ENCODE measurements at regions not wholly inside any gene's neighbourhood (a gene's known extent, or its start where the extent isn't known, plus 50 kb on each side); places are given as distances from the start of the nearest gene placed in this dataset.

- TF ChIP-seq CTCF (IDR thresholded peaks at IDR 0.05; ENCODE audit: low read depth, low read length) = no peak
- DNase-seq (ENCODE audit: extremely low read depth, low read depth) = no peak
Observed at GRCh38 chr17:77378318-77379064, 237.7 kb downstream of the SEC14L1 start.

GRCh38 chr17:77379065-77379428, 238.3 kb downstream of the SEC14L1 start:
- no peak for TF ChIP-seq CTCF (IDR thresholded peaks at IDR 0.05; ENCODE audit: low read depth, low read length)
- DNase-seq (ENCODE audit: extremely low read depth, low read depth) = no peak

- TF ChIP-seq CTCF (IDR thresholded peaks at IDR 0.05; ENCODE audit: low read depth, low read length) = no peak
Observed at GRCh38 chr17:77379832-77380231, 239.1 kb downstream of the SEC14L1 start.

DNA sequence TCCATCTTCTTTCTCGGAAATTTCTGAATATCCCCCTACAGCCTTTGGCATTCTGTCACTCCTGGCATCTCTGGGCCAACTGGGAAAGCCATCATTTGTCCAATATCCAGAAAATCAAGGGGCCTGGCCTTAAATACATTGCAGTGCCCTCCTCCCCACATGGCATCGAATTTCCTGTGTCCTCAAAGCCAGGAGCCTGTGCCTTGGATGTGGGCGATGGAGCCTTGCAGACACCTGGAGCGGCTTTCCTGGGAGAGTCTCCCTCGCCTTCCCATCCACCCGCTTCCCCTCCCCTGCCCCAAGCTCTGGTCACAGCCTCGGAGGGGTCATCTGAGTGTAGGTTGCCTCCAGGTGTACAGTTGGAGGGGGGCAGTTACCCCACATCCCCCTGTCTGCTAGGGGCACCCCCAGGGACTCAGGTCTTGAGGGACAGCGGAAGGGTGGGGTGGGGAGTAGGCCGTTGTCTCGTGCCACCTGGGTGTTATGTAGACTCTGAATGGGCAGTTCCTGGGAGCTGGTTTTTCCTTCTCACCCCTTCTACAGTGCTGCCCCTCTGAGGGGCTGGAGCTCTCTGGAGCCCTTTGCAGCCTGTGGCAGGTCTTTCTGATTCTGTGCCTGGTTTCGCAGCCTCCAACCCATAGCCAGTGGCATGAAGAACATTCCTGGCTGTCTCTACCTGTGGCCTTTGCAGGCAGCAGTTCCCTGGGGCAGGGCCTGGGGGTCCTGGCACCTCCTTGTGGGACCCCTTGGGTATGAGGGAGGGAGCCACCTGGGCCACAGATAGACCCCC, 239.8 kb downstream of the SEC14L1 start:
- DNase-seq (ENCODE audit: extremely low read depth, low read depth) = no peak
- TF ChIP-seq CTCF (IDR thresholded peaks at IDR 0.05; ENCODE audit: low read depth, low read length) = no peak

More at GRCh38 chr17:77379832-77380231, 239.1 kb downstream of the SEC14L1 start:
- no peak for DNase-seq (ENCODE audit: extremely low read depth, low read depth)

- no peak for TF ChIP-seq CTCF (IDR thresholded peaks at IDR 0.05; ENCODE audit: low read depth, low read length)
- DNase-seq (ENCODE audit: extremely low read depth, low read depth) = no peak
Observed at GRCh38 chr17:77381185-77381700, 240.5 kb downstream of the SEC14L1 start.

DNA sequence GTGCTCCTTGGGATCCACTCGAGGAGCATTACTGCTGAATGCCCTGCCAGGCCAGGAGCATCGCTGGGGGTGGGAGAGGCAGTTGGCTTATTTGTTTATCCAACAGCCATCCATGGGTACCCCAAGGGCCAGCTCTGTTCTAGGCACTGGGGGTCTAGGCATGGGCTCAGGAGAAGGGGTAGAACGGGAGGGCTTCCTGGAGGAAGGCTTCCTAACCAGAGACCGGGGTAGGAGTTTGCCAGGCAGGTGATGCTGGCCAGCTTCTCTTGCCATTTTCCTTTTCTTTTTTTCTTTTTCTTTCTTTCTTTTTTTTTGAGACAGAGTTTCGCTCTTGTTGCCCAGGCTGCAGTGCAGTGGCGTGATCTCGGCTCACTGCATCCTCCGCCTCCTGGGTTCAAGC, 241.0 kb downstream of the SEC14L1 start:
- DNase-seq (ENCODE audit: extremely low read depth, low read depth) = no peak
- TF ChIP-seq CTCF (IDR thresholded peaks at IDR 0.05; ENCODE audit: low read depth, low read length) = no peak

GRCh38 chr17:77382356-77382911, 241.7 kb downstream of the SEC14L1 start:
- DNase-seq (ENCODE audit: extremely low read depth, low read depth) = no peak
- no peak for TF ChIP-seq CTCF (IDR thresholded peaks at IDR 0.05; ENCODE audit: low read depth, low read length)

Measured in AG09319 (cell line).